Stimulated activated naive CD8-positive, alpha-beta T cell treated with anti-CD3 and anti-CD28 coated beads, Interleukin-15, Interleukin-2, amounts not matched to agents 100 ng/mL and 50 ng/mL, for 24 hours (primary cell): ENCODE measurements at regions not wholly inside any gene's neighbourhood (a gene's known extent, or its start where the extent isn't known, plus 50 kb on each side); places are given as distances from the start of the nearest gene placed in this dataset.
A peak's percentile ranks its signal among the peaks of the same experiment; 100 is the strongest.
"Not testable (repeated sequence)": the region's sequence is repeated elsewhere in the genome, so short reads cannot be mapped to it uniquely, and the experiment has no call there.

ENCODE experiments used
- H3K27ac Mint-ChIP-seq: one replicate; pipeline ENCODE4 v1.8.0; 2021; ENCODE audit warnings: mild to moderate bottlenecking, mixed read lengths
- H3K27me3 Mint-ChIP-seq: one replicate; pipeline ENCODE4 v1.8.0; 2021; ENCODE audit warnings: mixed read lengths
- H3K36me3 Mint-ChIP-seq: one replicate; pipeline ENCODE4 v1.8.0; 2021; ENCODE audit warnings: low read depth, mixed read lengths
- H3K4me1 Mint-ChIP-seq: one replicate; pipeline ENCODE4 v1.8.0; 2021; ENCODE audit warnings: low read depth, mixed read lengths
- H3K4me3 Mint-ChIP-seq: one replicate; pipeline ENCODE4 v1.8.0; 2021; ENCODE audit warnings: mild to moderate bottlenecking, mixed read lengths
- H3K9me3 Mint-ChIP-seq: one replicate; pipeline ENCODE4 v1.8.0; 2021; ENCODE audit warnings: mixed read lengths

DNA sequence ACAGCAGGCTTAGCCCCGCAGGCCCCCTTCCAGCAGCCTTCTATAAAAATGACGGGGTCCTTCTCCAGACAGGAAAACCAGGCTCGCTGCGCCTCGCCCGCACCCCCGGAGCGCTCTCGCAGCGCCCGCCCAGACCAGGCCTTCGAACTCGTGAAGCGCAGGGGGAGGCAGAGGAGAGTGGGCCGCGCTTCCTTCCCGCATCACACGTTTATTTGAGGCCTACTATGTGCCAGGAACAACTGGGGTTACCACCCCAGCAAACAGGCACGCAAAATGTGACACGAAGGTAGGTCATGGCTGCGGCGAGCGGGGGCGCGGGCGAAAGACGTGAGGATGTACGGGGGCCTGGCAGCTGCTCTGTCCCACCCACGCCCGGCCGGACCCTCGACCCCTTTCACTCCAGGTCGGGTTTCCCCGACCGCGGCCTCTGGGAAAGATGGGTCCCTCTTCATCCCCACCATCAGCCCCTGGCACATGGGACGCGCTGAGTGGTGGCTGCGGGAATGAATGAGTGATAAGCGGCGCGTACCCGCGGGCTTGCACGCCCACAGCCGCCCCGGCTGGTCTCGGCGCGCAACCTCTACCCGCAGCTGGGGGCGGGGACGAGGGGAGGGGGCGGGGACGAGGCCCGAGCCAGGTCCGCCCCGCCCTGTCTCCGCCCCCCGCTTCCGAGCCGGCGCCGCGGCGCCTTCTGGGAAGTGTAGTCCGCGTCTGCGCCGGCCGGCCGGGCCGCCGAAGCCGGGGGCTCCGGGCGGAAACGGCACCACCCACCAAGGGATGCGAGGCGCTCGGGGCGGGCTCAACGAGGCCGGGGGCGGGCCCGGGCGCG lies 59.1 kb downstream of the ZNF467 start:
- H3K9me3 Mint-ChIP-seq = peaks cover 21% of the 10 kb centered on the region
- peaks cover 33% of the 10 kb centered on the region for H3K4me1 Mint-ChIP-seq
- H3K36me3 Mint-ChIP-seq = peaks cover 19% of the 10 kb centered on the region
- H3K27ac Mint-ChIP-seq = no peak overlapping the region
- H3K4me3 Mint-ChIP-seq = peak overlapping the region; percentile 71
- peaks cover 4% of the 10 kb centered on the region for H3K27me3 Mint-ChIP-seq

DNA sequence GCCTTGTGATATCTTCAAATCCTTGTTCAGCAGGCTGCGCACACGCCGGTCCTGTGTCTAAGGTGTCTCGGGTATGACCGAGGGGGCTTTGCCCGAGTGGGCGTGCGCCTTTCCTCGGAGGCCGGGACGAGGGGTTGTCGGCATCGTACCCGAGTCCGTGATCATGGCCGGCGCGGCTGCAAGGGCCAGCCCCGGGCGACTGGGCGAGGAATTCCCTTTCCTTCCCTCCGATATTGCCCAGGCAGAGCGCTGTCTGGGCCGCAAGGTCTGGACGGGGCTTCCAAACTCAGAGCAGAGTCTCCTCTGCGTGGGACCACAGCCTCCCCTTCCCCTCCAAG lies 59.7 kb downstream of the ZNF467 start:
- Mint-ChIP-seq H3K36me3 (peaks cover 19% of the 10 kb centered on the region), H3K27ac (no peak overlapping the region), H3K27me3 (peaks cover 4% of the 10 kb centered on the region)

DNA sequence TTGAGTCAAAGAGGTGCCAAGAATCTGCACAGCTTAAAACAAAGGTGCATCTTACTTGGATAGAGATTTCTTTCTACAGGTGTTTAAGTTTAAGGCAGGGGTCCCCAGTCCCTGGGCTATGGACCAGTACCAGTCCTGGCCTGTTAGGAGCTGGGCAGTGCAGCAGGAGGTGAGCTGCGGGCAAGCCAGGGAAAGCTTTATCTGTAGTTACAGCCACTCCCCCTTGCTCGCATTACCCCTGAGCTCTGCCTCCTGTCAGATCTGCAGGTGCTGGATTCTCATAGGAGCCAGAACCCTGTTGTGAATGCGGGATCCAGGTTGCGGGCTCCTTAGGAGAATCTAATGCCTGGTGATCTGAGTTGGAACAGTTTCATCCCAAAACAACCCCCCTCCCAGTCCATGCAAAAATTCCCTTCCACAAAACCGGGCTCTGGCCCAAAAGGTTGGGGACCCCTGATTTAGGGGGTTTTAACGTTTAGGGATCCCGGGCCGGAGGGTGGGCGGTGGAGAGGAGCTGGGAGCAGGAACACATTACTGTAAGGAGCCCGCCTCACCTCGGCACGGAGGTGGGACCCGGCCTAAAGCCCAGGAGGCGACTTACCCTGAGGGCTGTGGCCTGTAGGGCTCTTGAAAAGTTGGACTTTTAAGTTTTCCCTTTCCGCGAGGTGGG lies 60.2 kb downstream of the ZNF467 start:
- Mint-ChIP-seq H3K4me3 (peak overlapping the region; percentile 49), H3K27ac (no peak overlapping the region)

More for the DNA sequence above, 59.7 kb downstream of the ZNF467 start:
- Mint-ChIP-seq H3K4me3 (peak overlapping the region; percentile 49), H3K4me1 (peaks cover 27% of the 10 kb centered on the region), H3K9me3 (peaks cover 23% of the 10 kb centered on the region)

DNA sequence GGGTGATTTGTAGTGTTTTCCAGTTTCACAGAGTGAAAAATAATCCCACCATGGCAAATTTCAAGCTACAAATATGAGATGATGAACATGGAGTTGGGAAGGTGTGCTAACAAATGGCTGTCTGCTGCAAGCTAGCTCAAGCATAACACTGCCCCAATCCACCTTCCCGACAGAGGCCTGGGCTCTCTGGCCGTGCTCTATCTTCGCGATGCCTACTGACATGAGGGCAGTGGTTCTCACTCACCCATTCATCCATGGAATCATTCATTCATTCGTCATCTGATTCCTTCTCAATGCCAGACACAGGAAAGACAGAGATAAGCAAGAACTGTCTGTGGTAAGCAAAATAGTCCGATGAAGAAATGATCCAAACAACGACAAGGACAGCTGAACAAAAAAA lies 65.4 kb downstream of the ZNF467 start:
- Mint-ChIP-seq H3K4me1 (peaks cover 3% of the 10 kb centered on the region), H3K27me3 (peaks cover 15% of the 10 kb centered on the region), H3K27ac (no peak overlapping the region), H3K36me3 (peaks cover 19% of the 10 kb centered on the region), H3K9me3 (peaks cover 23% of the 10 kb centered on the region), H3K4me3 (no peak overlapping the region)

More for the DNA sequence above, 60.2 kb downstream of the ZNF467 start:
- peaks cover 4% of the 10 kb centered on the region for H3K27me3 Mint-ChIP-seq
- H3K9me3 Mint-ChIP-seq = peaks cover 23% of the 10 kb centered on the region
- peaks cover 25% of the 10 kb centered on the region for H3K4me1 Mint-ChIP-seq
- peaks cover 19% of the 10 kb centered on the region for H3K36me3 Mint-ChIP-seq

DNA sequence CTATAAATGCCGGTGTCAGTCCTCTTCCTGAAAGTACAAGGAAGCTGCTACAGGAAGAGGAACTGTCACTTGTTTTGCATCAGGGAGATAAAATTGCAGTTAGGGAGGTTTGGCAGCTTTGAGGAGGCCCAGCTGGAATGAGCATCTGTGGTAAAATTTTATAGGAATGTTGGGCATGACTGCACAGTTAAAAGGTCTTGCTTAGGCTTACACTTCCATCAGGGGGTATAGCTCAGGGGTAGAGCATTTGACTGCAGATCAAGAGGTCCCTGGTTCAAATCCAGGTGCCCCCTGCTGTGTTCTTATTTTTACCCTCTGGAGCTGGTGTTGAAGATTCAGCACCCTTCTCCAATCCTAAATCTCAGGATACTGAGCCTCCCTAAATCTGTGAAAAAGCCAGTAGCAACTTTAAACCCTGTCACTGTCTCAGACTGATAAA lies 65.9 kb downstream of the ZNF467 start:
- Mint-ChIP-seq H3K9me3 (peaks cover 19% of the 10 kb centered on the region), H3K27ac (no peak overlapping the region), H3K4me3 (no peak overlapping the region), H3K27me3 (peaks cover 15% of the 10 kb centered on the region), H3K4me1 (peaks cover 3% of the 10 kb centered on the region), H3K36me3 (peaks cover 19% of the 10 kb centered on the region)

DNA sequence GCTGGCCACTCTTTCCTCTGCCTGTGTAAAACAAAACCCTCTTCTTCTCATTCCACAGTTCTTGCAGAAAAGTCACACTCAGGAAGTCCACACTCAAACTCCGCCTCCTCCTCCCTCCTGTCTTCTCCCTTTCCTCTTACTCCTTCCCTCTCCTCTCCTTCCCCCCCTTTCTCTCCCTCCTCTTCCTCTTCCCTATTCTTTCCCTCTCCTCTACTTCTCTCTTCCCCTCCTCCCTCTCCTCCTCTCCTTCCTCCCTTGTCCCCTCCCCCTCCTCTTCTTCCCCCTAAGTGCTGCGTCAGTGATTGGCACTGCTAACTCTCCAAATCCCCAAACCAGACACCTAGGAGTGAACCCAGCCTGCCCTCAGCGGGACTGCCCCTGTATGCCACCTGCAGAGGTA lies 67.0 kb downstream of the ZNF467 start:
- H3K4me1 Mint-ChIP-seq = no peaks in the 10 kb centered on the region
- peaks cover 13% of the 10 kb centered on the region for H3K9me3 Mint-ChIP-seq
- no peak overlapping the region for H3K27ac Mint-ChIP-seq
- H3K27me3 Mint-ChIP-seq = peaks cover 12% of the 10 kb centered on the region
- H3K4me3 Mint-ChIP-seq = no peak overlapping the region
- H3K36me3 Mint-ChIP-seq = peaks cover 12% of the 10 kb centered on the region

DNA sequence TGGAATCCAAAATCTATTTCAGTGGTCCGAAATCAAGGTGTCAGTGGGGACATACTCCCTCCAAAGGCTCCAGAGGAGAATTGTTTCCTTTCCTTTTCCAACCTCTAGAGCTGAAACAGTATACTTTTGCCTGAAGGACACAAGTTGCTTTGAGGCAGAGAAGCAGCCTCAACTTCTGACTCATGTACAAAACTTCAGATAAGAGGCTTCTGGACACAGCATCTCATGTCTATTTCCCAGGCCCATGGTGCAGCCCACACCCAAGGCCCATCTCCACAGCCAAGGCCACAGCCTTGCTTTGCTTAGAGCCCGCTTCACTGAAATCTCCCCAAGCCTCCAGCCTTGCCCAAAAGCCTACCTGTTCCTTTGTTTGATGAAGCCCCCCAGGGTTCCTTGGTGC lies 68.9 kb downstream of the ZNF467 start:
- H3K27ac Mint-ChIP-seq = no peak overlapping the region
- H3K27me3 Mint-ChIP-seq = peaks cover 11% of the 10 kb centered on the region
- H3K4me3 Mint-ChIP-seq = no peak overlapping the region
- H3K9me3 Mint-ChIP-seq = peaks cover 4% of the 10 kb centered on the region
- H3K36me3 Mint-ChIP-seq = peaks cover 2% of the 10 kb centered on the region
- H3K4me1 Mint-ChIP-seq = no peaks in the 10 kb centered on the region

DNA sequence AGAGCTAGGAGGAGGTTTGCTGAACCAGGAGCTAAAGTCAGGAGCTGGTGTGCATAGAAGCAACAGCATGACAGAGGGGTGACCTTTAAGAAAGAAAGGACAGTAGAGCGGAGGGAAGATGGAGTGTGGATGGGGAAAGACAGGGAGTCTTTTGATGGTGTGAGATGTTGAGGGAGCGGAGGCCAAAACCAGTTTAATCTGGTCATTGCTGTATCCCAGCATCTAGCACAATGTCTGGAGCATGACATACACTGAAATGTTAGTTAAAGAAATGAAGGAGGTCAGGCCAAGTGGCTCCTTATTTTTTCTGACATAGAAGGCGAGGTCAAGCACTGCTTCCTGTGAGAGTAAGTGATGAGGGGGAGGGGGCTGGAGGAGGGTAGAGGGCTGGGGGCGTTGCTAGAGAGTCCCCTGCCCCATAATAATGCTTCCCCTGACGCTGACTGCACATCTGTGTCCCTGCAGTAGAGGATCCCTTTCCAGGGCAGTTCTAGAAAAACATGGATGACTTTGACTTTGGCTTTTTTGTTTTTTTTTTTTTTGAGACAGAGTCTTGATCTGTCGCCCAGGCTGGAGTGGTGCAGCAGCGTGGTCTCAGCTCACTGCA lies 70.2 kb downstream of the ZNF467 start:
- no peak overlapping the region for H3K27ac Mint-ChIP-seq
- H3K4me1 Mint-ChIP-seq = no peaks in the 10 kb centered on the region
- H3K4me3 Mint-ChIP-seq = no peak overlapping the region
- H3K9me3 Mint-ChIP-seq = peaks cover 1% of the 10 kb centered on the region
- no peaks in the 10 kb centered on the region for H3K36me3 Mint-ChIP-seq
- H3K27me3 Mint-ChIP-seq = peaks cover 15% of the 10 kb centered on the region

DNA sequence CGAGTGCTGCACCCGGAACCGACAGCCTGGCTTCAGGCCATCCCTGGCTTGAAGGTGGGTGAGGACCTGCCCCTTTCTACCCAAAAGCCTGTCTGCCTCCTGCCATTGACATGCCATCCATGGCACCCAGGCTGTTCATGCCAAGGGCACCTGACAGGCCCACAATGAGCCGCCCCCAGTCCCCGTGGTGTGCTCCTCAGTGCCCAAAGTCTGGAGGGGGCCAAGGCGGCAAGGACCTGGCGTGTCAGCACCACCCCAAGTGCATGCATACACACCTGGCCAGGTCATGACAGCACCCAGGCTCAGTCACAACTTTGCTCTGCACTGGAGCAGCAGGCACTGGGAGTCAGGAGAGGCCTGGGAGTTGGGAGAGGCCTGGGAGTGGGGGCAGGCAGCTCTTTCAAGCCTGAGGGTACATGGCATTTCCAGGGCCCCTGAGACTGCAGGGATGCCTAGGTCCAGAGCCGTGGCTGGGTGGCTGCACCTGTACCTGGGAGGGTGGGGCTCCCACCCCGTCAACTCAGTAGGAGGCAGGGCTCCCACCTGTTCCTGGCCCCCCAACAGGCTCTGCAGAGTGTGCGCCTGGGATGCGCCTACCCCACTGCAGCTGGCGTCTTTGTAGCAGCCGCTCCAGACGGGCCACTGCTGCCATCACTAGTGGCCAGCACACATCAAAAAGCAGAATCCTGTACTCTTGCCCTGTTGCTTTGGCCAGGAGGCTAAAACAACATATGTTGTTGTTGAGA lies 71.7 kb downstream of the ZNF467 start:
- Mint-ChIP-seq H3K4me1 (no peaks in the 10 kb centered on the region), H3K9me3 (peaks cover 11% of the 10 kb centered on the region), H3K27ac (no peak overlapping the region), H3K4me3 (no peak overlapping the region), H3K27me3 (peaks cover 16% of the 10 kb centered on the region), H3K36me3 (peaks cover 4% of the 10 kb centered on the region)

DNA sequence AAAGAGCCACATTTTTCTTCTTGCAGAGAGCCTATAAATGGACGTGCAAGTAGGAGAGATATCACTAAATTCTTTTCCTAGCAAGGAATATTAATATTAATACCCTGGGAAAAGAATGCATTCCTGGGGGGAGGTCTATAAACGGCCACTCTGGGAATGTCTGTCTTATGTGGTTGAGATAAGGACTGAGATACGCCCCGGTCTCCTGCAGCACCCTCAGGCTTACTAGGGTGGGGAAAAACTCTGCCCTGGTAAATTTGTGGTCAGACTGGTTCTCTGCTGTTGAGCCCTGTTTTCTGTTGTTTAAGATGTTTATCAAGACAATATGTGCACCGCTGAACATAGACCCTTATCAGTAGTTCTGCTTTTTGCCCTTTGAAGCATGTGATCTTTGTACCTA lies 75.6 kb downstream of the ZNF467 start:
- not testable (repeated sequence) for H3K4me1 Mint-ChIP-seq, H3K27ac Mint-ChIP-seq, H3K4me3 Mint-ChIP-seq, H3K36me3 Mint-ChIP-seq
- Mint-ChIP-seq H3K27me3 (peaks cover 41% of the 10 kb centered on the region), H3K9me3 (peaks cover 11% of the 10 kb centered on the region)

DNA sequence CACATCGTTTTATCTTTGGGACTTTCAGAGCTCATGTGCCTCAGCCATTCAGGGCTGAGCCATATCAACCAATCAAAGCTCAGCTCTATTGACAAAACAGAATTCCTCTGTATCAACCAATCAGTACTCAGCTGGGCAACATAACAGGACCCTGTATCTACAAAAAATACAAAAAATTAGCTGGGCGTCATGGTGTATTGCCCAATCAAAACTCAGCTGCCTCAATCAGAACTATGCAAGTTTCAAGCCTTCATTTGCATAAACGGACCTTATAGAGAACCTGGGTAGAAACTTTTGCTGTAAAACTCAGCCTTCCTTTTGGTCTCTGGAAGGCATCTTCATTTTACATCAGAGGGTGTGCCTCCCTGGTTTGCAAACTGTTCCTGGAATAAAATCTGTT lies 77.1 kb downstream of the ZNF467 start:
- H3K27ac Mint-ChIP-seq = no peak overlapping the region
- peaks cover 51% of the 10 kb centered on the region for H3K27me3 Mint-ChIP-seq
- peaks cover 4% of the 10 kb centered on the region for H3K36me3 Mint-ChIP-seq
- H3K4me1 Mint-ChIP-seq = peaks cover 3% of the 10 kb centered on the region
- H3K9me3 Mint-ChIP-seq = peaks cover 11% of the 10 kb centered on the region
- no peak overlapping the region for H3K4me3 Mint-ChIP-seq

DNA sequence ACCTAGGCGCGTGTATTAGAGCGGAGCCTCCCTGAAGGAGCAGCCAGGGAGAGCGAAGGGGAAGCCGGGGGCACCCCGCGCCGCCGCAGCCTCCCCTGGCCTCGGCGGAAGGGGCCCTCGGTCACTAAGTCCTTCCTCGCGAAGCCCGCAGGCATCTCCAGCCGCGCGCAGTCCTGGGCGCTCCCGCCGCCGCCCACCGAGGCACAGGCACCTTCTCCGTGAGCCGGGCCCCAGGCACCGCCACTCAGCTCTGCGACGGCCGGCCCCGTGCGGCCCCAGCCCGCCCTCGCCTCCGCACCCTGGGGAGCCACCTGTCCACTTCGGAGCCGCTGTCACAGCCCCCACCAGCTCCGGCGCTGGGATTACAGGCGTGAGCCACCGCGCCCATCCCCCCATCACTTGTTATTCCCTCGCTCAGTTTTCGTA lies 80.8 kb downstream of the ZNF467 start:
- Mint-ChIP-seq H3K4me3 (no peak overlapping the region), H3K27me3 (peaks cover 73% of the 10 kb centered on the region), H3K27ac (no peak overlapping the region), H3K9me3 (peaks cover 6% of the 10 kb centered on the region), H3K4me1 (peaks cover 3% of the 10 kb centered on the region), H3K36me3 (peaks cover 4% of the 10 kb centered on the region)

DNA sequence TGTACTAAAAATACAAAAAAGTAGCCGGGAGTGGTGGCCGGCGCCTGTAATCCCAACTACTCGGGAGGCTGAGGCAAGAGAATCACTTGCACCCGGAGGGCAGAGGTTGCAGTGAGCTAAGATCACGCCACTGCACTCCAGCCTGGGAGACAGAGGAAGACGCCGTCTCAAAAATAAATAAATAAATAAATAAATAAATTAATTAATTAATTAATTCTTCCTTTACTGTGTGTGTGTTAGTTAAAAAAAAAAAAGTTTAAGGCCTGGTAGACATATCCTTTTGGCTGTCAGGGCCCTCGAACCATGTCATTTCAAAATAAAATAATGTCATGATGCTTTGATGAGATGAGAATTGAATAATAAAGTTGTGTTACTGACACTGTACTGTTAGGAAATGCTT lies 81.3 kb downstream of the ZNF467 start:
- Mint-ChIP-seq H3K27ac (no peak overlapping the region), H3K4me1 (peaks cover 3% of the 10 kb centered on the region), H3K4me3 (no peak overlapping the region), H3K27me3 (peaks cover 73% of the 10 kb centered on the region), H3K9me3 (peaks cover under 1% of the 10 kb centered on the region), H3K36me3 (peaks cover 1% of the 10 kb centered on the region)

DNA sequence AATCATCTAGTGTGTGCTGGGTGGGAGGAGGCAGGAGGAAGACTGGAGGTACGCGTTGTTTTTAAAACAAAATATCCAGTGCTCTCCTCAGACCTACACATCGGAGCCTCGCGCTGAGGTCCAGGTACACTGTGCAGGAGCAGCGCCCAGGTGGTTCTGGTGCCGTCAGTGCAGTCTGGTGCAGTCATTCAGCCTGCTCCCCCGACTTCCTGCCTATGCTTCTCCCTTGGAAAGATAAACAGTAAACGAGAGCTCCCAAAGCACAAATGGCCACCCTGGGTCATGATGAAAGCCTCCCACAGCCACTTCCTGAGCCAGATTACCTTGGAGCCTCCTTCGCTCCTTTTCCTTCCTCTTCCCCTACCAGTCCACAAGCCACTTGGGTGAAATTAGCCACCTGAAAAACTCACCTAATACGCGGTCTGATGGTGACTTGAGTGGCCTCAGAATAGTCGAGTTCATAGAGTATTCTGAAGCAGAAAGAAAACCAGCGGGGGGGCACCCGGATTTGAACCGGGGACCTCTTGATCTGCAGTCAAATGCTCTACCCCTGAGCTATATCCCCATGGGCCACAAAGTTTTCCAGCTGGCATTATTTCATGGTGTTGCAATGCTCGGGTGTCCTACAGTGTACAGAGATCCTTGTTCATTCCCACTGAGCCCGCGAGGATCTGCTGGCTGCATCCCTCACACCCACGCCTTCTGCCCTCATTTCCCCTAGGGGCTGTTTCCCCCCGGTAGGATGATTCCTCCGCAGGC lies 82.5 kb downstream of the ZNF467 start:
- Mint-ChIP-seq H3K9me3 (no peaks in the 10 kb centered on the region), H3K4me3 (no peak overlapping the region), H3K27me3 (peaks cover 73% of the 10 kb centered on the region), H3K27ac (peak overlapping the region; percentile 36), H3K36me3 (no peaks in the 10 kb centered on the region), H3K4me1 (peaks cover 3% of the 10 kb centered on the region)
